ENCODE measurements at regions not wholly inside any gene's neighbourhood (a gene's known extent, or its start where the extent isn't known, plus 50 kb on each side); places are given as distances from the start of the nearest gene placed in this dataset.
"Not testable (repeated sequence)": the region's sequence is repeated elsewhere in the genome, so short reads cannot be mapped to it uniquely, and the experiment has no call there.

GRCh38 chr12:14076538-14076937, 95.1 kb upstream of the GRIN2B start:
- intact Hi-C loops (cut with DNase I, micrococcal nuclease), result no loop called here
- no peaks in the 10 kb centered on the region for H3K36me3 ChIP-seq (ENCODE audit: low read depth)
- ATAC-seq (no peak), DNase-seq (no peak)
- no peaks in the 10 kb centered on the region for H3K4me1 ChIP-seq (ENCODE audit: low read depth)
- H3K9me3 ChIP-seq, result peaks cover 5% of the 10 kb centered on the region
- H3K4me3 ChIP-seq, result no peak overlapping the region
- no peak for TF ChIP-seq CTCF (IDR thresholded peaks at IDR 0.05)

DNA sequence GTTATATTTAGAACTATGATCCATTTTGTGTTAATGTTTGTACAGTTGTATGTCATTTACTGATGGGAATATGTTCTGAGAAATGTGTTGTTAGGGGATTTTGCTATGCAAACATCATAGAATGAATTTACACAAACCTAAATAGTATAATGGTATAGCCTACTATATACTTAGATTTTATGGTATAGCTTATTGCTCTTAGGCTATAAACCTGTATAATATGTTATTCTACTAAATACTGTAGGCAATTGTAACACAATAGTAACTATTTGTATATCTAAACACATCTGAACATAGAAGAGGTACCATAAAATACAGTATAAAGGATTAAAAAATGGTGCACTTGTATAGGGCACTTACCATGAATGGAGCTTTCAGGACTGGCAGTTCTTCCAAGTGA, 105.4 kb upstream of the GRIN2B start:
- Histone ChIP-seq H3K9me3 (no peaks in the 10 kb centered on the region), H3K4me3 (no peak overlapping the region), H3K36me3 (ENCODE audit: low read depth) (no peaks in the 10 kb centered on the region), H3K4me1 (ENCODE audit: low read depth) (no peaks in the 10 kb centered on the region)
- no peak for TF ChIP-seq CTCF (IDR thresholded peaks at IDR 0.05)
- ATAC-seq (peak; percentile 94), DNase-seq (no peak)
- intact Hi-C loops (cut with DNase I, micrococcal nuclease), result no loop called here

GRCh38 chr12:14099994-14100393, 118.6 kb upstream of the GRIN2B start:
- intact Hi-C loops (cut with DNase I, micrococcal nuclease), result no loop called here
- no peak for ATAC-seq
- no peak for TF ChIP-seq CTCF (IDR thresholded peaks at IDR 0.05)
- no peak overlapping the region for H3K4me3 ChIP-seq
- H3K9me3 ChIP-seq, result peaks cover 8% of the 10 kb centered on the region
- DNase-seq, result no peak
- H3K4me1 ChIP-seq (ENCODE audit: low read depth), result no peaks in the 10 kb centered on the region
- H3K36me3 ChIP-seq (ENCODE audit: low read depth), result no peaks in the 10 kb centered on the region

DNA sequence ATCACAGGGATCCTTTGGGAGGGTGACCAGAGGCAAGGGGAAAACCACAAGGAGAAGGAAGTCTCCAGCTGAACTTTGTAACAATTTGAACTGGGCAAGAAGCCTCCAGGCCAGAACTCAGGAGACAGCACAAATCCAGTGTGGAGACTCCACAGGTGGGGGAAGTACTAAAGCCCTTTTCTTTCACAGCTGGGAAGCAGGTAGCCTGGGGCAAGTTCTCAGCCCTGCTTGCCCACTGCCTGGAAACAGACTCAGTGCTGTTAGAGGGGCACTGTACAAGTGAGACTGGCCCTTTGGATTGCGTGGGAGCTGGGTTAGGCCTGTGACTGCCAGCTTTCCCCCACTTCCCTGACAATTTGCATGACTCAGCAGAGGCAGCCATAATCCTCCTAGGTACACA, 120.2 kb upstream of the GRIN2B start:
- ATAC-seq; intact Hi-C loops (cut with DNase I, micrococcal nuclease); DNase-seq; H3K9me3 ChIP-seq; H3K4me1 ChIP-seq (ENCODE audit: low read depth); H3K36me3 ChIP-seq (ENCODE audit: low read depth); H3K4me3 ChIP-seq: not testable (repeated sequence)

DNA sequence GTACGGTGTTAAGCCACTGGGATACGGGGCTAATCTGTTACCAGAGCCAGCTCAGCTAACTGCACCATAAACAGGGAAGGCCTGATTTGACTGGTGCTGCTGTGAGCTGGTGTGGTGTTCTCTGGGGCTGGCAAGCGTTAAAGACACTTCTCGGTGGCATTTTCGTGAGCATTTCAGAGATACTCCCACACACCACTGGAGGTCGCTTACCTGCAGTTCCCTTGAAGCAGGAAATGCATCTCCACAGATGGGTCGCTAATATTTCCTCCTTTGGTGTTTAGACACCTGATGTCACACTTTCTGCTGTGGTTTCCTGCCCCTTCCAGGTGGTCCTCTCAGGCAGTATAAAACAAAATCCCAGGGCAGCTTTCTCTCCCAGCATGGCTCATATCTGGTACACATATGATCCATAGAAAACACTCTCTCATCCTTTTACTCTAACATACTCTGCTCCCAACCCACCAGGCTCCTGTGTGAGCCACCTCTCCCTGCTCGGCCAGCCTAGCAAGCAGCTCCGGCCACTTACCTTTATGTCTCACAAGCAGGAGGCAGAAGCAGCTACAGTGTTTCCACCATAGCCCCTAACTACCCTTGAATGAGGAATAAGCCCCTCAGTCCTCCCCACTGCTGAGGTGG, 129.9 kb upstream of the GRIN2B start:
- no peak for TF ChIP-seq CTCF (IDR thresholded peaks at IDR 0.05)
- peak; percentile 42 for ATAC-seq
- Histone ChIP-seq H3K4me3 (no peak overlapping the region), H3K36me3 (ENCODE audit: low read depth) (no peaks in the 10 kb centered on the region), H3K9me3 (no peaks in the 10 kb centered on the region), H3K4me1 (ENCODE audit: low read depth) (no peaks in the 10 kb centered on the region)
- peak in 1 of 3 donors; percentile 10 for DNase-seq
- intact Hi-C loops (cut with DNase I, micrococcal nuclease), result no loop called here

GRCh38 chr12:14113031-14113430, 131.6 kb upstream of the GRIN2B start:
- no peak for DNase-seq
- no peak overlapping the region for H3K4me3 ChIP-seq
- ATAC-seq, result no peak
- H3K9me3 ChIP-seq, result no peaks in the 10 kb centered on the region
- no peaks in the 10 kb centered on the region for H3K4me1 ChIP-seq (ENCODE audit: low read depth)
- no peak for TF ChIP-seq CTCF (IDR thresholded peaks at IDR 0.05)
- intact Hi-C loops (cut with DNase I, micrococcal nuclease), result no loop called here
- H3K36me3 ChIP-seq (ENCODE audit: low read depth), result no peaks in the 10 kb centered on the region
